Hematopoietic multipotent progenitor cell treated with erythropoietin and hydrocortisone succinate and interleukin-3 and kit ligand, for 4 days (in vitro differentiated cells): ENCODE measurements at regions not wholly inside any gene's neighbourhood (a gene's known extent, or its start where the extent isn't known, plus 50 kb on each side); places are given as distances from the start of the nearest gene placed in this dataset.
"Not testable (repeated sequence)": the region's sequence is repeated elsewhere in the genome, so short reads cannot be mapped to it uniquely, and the experiment has no call there.

Experiments
- DNase-seq: peaks from one replicate; pipeline ENCODE4 v3.0.0-alpha.2; 2015

GRCh38 chr10:28902215-28902614 is 224.9 kb downstream of the BAMBI start:
- DNase-seq: no peak

- no peak for DNase-seq
These were observed 225.7 kb downstream of the BAMBI start for GRCh38 chr10:28903063-28903462.

GRCh38 chr10:28903736-28904135 is 226.4 kb downstream of the BAMBI start:
- no peak for DNase-seq

GRCh38 chr10:28905371-28905770 is 228.1 kb downstream of the BAMBI start:
- DNase-seq: no peak

- DNase-seq: no peak
These were observed 228.7 kb downstream of the BAMBI start for GRCh38 chr10:28906011-28906411.

GRCh38 chr10:28906415-28906814 is 229.1 kb downstream of the BAMBI start:
- DNase-seq: no peak

GRCh38 chr10:28906934-28907333 is 229.6 kb downstream of the BAMBI start:
- DNase-seq: no peak

GRCh38 chr10:28909875-28910274 is 232.6 kb downstream of the BAMBI start:
- no peak for DNase-seq

- DNase-seq: no peak
These were observed 233.6 kb downstream of the BAMBI start for GRCh38 chr10:28910956-28911355.

- not testable (repeated sequence) for DNase-seq
These were observed 234.2 kb downstream of the BAMBI start for GRCh38 chr10:28911511-28911910.

GRCh38 chr10:28912017-28912783 is 234.9 kb downstream of the BAMBI start:
- DNase-seq: no peak

GRCh38 chr10:28913436-28914237 is 236.3 kb downstream of the BAMBI start:
- DNase-seq: no peak

GRCh38 chr10:28914701-28915100 is 237.4 kb downstream of the BAMBI start:
- DNase-seq: no peak

- DNase-seq: no peak
These were observed 238.8 kb downstream of the BAMBI start for GRCh38 chr10:28915989-28916588.

GRCh38 chr10:28920091-28920490 is 242.8 kb downstream of the BAMBI start:
- DNase-seq: no peak

- DNase-seq: no peak
These were observed 244.8 kb downstream of the BAMBI start for GRCh38 chr10:28922127-28922526.

- no peak for DNase-seq
These were observed 245.5 kb downstream of the BAMBI start for GRCh38 chr10:28922861-28923260.

- no peak for DNase-seq
These were observed 247.4 kb downstream of the BAMBI start for GRCh38 chr10:28924717-28925116.

GRCh38 chr10:28925121-28925663 is 247.9 kb downstream of the BAMBI start:
- DNase-seq: no peak

GRCh38 chr10:28926932-28927331 is 249.6 kb downstream of the BAMBI start:
- no peak for DNase-seq

GRCh38 chr10:28928484-28928883 is 251.2 kb downstream of the BAMBI start:
- no peak for DNase-seq

GRCh38 chr10:28929942-28930341 is 252.6 kb downstream of the BAMBI start:
- no peak for DNase-seq
